Peyer's patch (tissue), 4 donors: ENCODE measurements at regions not wholly inside any gene's neighbourhood (a gene's known extent, or its start where the extent isn't known, plus 50 kb on each side); places are given as distances from the start of the nearest gene placed in this dataset.

Experiments used
- POLR2A ChIP-seq, 2 donors: fragments of 450-650 bp; IDR thresholded peaks; one replicate each; pipeline ENCODE4 v1.5.1; 2017; ENCODE audit warnings: antibody characterized with exemption in 2 of 2, mild to moderate bottlenecking in 2 of 2, moderate library complexity in 2 of 2
- TF ChIP-seq, protein P1 (sequence below), 6 experiments: fragments of 450-650 bp in 4 of 6; fragments of 200-600 bp in 2 of 6; sonication (generic) in 1 of 6; IDR thresholded peaks; one replicate each; pipeline ENCODE4 v1.5.1; 2017 to 2019; ENCODE audit warnings: antibody characterized with exemption in 6 of 6, mild to moderate bottlenecking in 3 of 6, moderate library complexity in 1 of 6

DNA sequence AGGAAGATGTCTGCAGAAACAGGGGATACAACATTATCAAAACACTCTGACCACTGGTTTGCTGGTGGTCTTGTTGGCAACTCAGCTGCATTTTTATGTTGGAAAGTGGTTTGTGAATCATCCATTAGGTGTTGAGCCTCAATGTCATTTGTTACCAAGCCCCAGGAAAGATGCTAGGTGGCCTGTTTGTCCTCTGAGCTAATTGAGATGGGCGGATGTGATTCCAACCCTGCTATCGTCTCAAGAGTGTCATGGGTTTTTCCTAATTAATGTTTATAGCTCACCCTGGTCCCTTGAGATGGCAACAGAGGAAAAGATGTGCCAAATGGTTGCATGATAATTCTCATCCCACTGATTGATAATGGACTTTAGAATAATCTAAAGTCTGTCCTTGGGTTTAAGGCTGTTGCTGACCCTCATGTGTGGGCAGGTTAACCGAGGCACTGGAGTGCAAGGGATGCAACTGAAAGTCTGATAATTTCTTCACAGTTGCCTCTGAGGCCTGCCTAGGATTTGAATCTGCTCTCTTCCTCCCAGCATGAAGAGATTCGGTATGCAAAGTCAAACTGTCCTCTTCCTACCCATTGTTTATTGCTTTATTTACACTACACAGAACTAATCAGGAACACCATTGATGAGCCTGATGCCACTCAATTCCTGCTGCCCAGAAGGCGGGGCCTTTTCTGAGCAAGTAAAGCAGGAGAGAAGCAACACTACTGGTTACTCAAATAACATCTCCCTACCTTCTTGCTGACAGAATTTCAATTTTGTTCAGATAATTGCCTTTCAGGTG lies 166.2 kb upstream of the TBC1D5 start:
- TF ChIP-seq, protein P1, sequence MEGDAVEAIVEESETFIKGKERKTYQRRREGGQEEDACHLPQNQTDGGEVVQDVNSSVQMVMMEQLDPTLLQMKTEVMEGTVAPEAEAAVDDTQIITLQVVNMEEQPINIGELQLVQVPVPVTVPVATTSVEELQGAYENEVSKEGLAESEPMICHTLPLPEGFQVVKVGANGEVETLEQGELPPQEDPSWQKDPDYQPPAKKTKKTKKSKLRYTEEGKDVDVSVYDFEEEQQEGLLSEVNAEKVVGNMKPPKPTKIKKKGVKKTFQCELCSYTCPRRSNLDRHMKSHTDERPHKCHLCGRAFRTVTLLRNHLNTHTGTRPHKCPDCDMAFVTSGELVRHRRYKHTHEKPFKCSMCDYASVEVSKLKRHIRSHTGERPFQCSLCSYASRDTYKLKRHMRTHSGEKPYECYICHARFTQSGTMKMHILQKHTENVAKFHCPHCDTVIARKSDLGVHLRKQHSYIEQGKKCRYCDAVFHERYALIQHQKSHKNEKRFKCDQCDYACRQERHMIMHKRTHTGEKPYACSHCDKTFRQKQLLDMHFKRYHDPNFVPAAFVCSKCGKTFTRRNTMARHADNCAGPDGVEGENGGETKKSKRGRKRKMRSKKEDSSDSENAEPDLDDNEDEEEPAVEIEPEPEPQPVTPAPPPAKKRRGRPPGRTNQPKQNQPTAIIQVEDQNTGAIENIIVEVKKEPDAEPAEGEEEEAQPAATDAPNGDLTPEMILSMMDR (IDR thresholded peaks at IDR 0.05), result no peak
- no peak for TF ChIP-seq POLR2A (IDR thresholded peaks at IDR 0.05)
